ENCODE measurements at regions not wholly inside any gene's neighbourhood (a gene's known extent, or its start where the extent isn't known, plus 50 kb on each side); places are given as distances from the start of the nearest gene placed in this dataset.
A peak's percentile ranks its signal among the peaks of the same experiment; 100 is the strongest.

DNA sequence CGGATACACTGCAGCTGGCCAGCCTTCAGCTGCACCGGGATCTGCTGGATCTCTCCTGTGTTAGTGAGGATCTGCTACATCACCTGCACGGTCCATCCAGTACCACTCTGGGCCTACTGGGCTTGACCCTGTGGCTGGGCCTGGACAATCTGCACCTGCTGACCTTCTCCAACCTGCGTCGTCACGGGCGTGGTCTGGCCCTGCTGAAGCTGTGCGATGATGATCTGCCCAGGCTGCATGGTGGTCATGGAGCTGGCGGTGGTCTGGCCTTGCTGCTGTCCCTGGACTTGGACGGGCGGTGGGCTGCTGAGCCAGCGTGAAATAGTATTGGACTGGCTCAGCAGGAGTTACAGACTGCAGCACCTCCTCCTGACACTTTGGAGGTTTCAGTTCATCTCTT, 137.1 kb upstream of the GAS1 start:
- no peak for DNase-seq (ENCODE audit: low read depth in 4 of 4, low spot score in 3 of 4)

DNA sequence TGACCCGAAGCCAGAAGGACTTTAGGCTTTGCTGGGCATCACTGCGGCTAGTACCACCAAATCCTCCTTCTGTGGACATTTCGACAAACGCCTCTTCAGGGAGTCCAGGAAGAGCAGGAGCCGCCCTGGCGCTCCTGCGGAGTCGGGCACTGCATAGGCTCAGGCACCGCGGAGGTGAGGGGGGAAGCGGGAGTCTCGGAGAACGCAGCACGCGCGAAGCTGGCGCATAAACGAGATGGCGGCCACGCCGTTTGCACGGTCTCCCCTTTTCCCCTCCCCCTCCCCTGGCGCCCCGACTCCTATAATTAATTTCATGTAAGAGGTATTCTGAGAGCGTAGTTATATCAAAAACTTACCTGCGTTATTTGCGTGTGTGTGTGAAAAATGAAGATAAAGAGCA, 137.8 kb upstream of the GAS1 start:
- no peak for DNase-seq (ENCODE audit: low read depth in 4 of 4, low spot score in 3 of 4)

DNA sequence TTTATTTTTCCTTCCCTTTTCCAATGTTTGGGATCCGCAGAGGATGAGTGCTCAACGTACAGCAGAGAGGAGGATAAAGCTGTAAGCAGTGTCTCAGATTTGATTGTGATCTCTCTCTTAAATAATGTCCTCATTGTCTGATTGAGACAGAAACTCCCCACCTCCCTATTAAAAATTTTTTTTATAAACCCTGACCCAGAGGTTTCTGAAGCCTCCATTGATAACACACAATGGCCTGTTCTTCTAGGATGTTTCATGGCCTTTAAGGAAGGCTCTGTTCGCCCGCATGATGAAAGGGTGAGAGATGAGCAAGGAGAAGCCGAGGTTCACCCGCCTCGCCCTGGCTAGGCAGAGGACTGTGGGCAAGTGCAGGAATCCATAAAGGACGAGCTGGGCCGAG, 138.2 kb upstream of the GAS1 start:
- no peak for DNase-seq (ENCODE audit: low read depth in 4 of 4, low spot score in 3 of 4)

DNA sequence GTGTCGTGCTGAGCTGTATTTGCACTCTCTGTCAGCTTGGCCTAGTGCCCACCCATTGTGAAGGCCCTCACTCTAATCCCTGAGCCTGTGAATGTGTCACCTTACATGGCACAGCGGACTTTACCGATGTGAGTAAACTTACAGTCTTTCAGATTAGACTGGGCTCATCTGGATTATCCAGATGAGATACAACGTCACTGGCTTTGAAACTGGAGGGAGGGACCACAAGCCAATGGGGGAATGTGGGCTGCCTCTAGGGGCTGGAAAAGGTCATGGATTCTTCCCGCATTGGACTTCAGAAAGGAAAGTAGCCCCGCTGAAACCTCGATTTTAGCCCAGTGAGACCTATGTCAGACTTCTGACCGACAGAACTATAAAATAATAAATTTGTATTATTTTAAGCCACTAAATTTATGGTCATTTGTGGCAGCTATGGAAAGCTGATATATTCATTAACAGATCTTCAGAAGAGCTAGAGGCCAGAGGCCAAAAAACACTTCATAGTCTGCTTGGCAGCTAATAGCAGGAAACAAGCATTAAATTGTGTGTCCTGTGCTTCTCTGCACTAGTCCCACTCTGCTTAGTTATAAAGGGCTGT, 139.0 kb upstream of the GAS1 start:
- DNase-seq (ENCODE audit: low read depth in 4 of 4, low spot score in 3 of 4), result peak in 3 of 4 donors; percentile 24 to 33 (median 28)

DNA sequence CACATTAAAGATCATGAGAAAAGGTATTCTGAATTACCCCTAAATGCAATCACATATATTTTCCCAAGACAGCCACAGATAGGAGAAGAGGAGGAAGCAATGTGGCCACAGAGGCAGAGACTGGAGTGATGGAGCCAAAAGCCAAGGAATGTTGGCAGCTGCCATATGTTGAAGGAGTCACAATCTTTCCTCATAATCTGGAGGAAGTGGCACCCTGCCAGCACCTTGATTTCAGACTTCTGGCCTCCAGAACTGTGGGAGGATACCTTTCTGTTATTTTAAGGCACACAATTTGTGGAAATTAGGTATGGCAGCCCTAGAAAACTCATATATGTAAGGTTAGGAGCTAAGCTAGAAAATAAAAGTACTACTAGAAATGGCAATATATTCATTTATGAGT, 139.9 kb upstream of the GAS1 start:
- no peak for DNase-seq (ENCODE audit: low read depth in 4 of 4, low spot score in 3 of 4)

DNA sequence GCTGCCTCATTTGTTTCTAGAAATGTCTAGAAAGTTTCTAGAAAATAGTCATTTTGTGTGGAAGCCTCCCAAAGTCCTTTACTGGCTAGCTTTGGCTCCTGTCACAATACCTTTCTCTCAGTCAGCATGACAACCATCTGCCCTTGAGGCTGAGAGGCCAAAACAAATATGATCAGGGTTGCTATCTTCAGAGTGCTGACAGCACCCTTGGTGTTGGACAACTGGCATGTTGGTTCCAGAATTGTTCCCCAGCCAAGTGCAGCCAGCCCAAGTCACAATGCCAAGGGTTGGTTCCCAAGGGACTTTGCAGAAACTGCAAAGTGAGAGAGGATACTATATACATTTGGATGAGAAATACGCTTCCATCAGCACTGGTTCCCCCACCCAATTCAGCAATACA, 140.9 kb upstream of the GAS1 start:
- no peak for DNase-seq (ENCODE audit: low read depth in 4 of 4, low spot score in 3 of 4)

DNA sequence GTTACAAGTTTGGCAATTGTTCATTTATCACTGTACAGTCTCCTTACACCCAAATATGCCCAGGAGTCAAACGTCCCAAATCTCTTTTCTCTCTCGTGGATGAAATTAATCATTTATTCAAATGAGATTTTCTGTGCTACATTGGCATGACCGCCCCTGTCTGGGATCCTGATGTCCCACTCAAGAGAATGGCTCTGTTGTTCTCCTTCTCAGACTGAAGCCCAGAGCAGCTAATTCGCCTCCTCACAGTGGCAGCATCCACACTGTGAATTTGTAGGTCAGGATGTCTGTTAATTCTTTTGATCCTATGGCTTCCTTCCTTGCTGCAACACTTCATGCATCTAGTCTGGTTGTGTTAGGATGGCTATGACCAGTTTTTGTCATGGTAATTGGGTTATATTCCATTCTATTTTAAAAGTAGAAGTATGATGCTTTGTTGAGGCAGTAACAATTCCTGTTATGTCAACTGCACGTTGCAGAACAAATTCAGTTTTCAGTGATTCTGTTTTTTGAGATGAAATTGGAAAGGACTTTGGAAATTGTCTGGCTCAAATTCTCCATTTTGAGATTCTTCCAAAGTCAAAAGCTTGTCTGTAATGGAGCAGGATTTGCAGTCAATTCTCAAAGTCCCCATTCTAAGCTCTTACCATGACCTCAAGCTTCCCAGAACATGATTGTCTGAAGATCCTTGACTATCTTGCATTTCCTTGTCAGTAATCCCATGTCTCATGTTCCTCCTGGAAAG, 141.5 kb upstream of the GAS1 start:
- no peak for DNase-seq (ENCODE audit: low read depth in 4 of 4, low spot score in 3 of 4)

DNA sequence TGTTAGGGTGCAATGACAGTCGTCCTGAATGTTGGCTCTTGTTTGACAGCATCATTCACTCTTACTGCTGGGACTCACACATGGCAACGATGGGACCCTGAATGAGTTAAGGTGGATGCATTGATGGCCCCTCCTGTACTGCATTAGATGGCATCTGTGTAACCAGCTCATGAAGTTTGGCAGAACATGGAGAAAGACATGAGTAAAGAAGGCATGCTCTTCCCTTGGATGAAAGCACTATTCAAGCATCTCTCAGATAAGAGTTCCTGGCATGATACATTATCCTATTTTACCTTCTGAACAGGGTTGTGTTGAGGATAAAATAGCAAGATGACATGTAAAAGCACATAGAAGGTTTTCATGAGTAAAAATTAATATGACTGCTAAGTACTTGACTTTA, 142.2 kb upstream of the GAS1 start:
- DNase-seq (ENCODE audit: low read depth in 4 of 4, low spot score in 3 of 4), result no peak

DNA sequence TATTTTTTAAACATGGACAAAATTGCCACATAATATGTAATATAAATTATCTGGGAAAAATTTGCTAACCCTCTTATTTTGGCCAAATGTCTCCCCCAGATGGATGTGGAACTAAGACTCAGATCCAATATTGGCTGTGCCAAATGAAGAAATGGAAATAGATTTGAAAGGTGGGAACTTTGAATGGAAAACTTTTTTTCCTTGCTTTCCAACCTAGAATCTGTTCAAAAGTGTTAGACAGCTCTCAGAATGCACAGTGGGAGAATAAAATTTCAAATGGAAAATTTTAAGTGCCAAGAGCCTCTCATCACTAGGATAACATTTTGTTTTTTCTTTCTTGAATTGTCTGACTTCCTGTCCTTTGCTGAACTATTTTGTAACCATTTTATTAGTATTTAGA, 142.6 kb upstream of the GAS1 start:
- no peak for DNase-seq (ENCODE audit: low read depth in 4 of 4, low spot score in 3 of 4)

DNA sequence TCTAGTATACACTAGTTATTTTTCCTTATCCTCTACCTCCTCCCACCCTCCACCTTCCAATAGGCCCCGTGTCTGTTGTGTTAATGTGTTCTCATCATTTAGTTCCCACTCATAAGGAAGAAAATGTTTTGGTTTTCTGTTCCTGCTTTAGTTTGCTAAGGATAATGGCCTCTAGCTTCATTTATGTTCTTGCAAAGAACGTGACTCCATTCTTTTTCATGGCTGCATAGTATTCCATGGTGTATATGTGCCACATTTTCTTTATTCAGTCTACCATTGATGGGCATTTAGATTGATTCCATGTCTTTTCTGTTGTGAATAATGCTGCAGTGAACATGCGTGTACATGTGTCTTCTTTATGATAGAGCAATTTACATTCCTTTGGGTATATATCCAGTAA, 146.5 kb upstream of the GAS1 start:
- DNase-seq (ENCODE audit: low read depth in 4 of 4, low spot score in 3 of 4), result no peak

DNA sequence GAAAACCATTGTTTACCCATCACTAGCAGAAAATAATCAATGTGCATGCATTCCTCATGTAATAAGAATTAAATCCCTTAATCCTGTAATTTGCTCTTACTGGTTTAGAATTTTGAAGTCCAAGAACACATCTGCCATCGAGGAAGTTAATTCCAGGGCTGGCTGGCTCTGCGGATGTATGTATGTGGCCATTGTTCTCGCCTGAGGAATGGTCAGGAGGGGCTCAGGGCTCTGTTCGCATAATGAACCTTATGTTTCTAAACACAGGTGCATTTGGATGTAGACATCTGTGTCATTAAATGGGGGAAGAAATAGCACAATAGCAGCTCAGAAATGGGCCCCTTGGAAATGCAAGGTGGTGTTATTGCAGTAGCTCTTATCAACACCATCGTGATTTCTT, 148.6 kb upstream of the GAS1 start:
- DNase-seq (ENCODE audit: low read depth in 4 of 4, low spot score in 3 of 4), result no peak

DNA sequence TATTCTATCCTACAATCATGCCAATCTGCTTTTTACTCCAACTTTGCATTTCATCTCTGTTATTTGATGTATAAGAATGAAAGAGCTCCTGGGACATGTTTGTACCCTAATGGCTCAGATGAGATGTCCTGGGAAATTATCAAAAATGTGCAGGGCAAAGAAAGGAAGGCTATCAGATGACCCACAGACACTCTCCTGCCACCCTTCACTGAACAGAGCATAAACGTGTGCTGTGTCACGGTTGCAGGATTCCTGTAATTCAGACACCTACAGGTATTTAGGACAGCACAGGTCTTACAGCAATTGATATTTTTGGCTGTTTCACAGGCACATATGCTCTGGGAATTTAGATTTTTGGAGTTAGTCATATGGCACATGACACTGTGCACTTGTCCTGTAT, 149.2 kb upstream of the GAS1 start:
- no peak for DNase-seq (ENCODE audit: low read depth in 4 of 4, low spot score in 3 of 4)

DNA sequence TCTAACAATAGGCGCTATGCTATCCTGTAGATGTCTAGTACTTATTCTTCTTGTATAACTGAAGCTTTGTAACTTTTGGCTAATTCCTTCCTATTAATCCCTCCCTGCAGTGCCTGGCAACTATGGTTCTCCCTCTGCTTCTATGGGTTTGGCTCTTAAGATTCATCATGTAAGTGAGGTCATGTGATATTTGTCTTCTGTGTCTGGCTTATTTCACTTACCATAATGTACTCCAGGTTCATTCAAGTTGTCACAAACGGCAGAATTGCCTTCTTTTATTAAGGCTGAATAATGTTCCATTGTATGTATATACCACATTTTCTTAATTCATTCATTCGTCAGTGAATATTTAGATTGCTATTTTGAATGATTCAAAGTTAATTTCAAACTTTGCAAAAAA, 149.9 kb upstream of the GAS1 start:
- no peak for DNase-seq (ENCODE audit: low read depth in 4 of 4, low spot score in 3 of 4)

DNA sequence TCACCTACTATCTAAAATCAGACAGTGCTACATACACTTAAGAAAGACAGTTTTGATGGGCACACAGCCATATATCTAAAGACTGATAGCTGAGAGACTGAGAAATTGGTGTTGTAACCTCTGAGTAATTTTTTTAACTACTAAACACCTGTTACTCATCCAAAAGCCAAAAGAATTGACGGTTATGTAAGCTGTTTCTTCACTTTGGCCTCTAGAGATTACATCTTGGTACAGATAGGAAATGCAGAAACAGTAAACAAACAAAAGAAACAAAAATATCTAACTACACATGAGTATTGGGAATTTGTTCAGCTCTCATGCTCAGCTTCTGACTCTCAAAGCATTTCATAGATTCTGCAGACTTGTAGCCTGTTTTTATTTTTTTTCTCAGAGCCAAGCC, 152.1 kb upstream of the GAS1 start:
- no peak for DNase-seq (ENCODE audit: low read depth in 4 of 4, low spot score in 3 of 4)

DNA sequence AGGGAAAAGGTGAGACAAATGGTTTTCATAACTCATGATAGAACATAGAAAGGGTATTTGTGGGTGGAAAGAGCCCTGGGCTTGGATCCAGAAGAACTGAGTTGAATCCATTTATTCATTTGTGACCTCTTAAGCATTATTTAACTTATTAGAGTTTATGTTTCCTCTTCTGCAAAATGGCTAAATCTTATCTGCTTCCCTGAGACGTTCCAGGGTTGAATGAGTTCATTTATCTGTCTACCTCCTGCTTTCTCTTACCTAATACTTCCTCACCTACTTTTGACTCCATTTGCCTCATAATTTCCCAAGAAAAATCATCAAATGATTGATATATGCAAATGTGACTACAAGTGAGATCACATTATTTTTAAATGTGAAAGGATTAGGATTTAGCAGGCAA, 152.7 kb upstream of the GAS1 start:
- DNase-seq (ENCODE audit: low read depth in 4 of 4, low spot score in 3 of 4), result no peak

DNA sequence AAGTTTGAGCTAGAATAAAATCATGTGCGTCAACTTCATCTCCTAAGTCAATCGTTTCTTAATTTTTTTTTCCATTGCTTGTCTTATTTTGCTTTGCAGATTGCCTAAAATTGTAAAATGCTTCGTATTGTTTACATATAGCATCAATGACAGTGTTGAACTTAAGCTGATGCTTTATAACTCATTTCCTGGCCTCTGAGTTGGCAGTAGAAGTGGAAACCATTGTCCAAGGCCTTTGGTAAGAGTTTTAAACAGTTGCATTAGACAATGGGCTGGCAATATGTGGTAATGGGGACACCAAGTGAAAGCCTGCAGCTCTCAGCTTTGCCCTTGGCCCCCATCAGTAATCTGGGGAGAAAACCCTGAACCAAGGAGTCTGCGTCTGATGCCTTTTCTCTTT, 154.8 kb upstream of the GAS1 start:
- DNase-seq (ENCODE audit: low read depth in 4 of 4, low spot score in 3 of 4), result no peak

DNA sequence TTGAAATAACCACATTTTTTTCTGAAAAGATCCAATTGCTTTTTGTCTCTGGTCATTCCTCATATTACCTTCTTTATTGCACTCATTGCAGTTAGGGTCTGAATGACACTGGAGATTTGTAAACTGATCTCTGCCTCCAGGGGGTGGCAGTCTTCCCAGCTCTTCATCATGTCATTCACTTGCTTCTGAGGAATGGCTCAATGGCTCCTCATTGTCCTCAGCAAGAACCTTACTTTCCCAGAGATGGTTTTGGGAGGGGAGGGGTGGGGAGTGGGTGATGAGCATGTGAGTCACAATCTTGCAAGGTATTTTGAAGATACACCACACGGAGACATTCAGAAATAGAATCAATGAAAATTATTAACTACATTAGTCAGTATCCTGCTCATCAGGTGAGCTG, 159.8 kb upstream of the GAS1 start:
- DNase-seq (ENCODE audit: low read depth in 4 of 4, low spot score in 3 of 4), result no peak

DNA sequence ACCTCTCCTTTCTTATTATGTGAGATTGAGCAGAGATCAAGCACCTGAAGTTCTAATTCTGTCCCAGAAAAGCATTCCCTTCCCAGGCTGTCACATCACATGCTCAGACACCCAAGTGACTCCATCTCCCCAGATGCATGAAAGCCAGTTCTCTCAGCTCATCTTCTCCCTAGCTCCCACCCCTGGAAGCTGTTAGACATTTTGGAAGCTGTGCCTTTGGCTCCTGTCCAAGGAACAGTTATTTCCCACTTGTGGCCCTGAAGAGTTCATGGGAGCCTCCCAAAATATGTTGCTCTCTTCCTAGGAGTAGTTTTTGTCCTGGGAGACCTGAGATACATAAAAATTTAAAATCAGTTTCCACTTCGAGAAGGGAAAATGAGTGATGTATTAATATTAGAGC, 161.4 kb upstream of the GAS1 start:
- no peak for DNase-seq (ENCODE audit: low read depth in 4 of 4, low spot score in 3 of 4)

DNA sequence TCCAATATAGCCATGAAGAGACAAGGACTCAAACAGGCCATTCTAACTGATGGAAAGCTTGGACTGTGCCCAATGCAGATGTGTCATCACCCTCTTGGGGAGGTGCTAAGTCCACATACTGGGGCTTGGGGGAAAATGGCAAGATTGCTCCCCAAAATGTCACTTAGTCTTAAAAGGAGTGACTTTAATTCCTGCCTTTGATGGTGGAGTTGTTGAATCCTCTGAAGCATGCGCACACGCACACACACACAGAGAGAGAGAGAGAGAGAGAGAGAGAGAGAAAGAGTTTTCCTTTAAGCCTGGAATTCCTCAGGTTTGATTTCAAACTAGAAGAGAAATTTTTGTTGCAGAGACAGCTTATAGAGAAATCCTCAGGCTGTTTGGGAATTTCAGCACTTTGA, 161.9 kb upstream of the GAS1 start:
- no peak for DNase-seq (ENCODE audit: low read depth in 4 of 4, low spot score in 3 of 4)

DNA sequence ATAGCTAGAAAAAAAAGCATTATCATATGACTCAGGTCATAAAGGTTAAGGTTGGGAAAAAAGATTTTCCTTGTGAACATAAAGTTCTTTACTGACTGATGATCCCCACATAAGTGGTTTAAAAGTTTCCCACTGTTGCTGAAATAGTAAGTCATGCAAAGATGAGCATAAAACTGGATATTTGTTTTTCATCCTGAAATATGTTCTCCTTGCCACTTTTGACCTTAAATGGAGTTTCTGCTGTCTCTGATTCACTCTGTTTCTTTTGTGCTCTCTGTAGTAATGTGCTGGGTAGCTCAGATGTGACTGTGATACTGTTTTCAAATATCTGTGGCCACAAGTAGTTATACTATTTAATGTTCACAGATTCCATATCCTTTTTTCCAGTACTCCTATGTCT, 162.5 kb upstream of the GAS1 start:
- no peak for DNase-seq (ENCODE audit: low read depth in 4 of 4, low spot score in 3 of 4)

DNA sequence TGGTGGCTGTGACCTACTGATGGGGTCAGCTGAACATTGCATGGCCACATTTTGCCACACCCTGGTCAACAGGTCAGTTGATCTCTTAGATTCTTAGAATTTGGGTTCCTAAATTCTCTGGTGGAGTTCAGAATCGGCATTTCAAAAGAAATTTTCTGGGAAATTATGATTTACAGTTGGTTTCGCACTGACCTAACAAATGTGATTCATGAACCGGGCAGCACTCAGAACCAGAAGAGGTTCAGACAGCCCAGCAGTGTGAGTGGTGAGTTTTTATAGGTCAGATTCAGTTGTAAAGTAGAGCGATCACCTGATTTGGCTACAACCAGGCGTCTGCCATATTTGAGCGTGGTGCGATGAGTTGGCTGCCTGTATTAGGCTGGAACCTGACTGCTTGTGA, 163.7 kb upstream of the GAS1 start:
- DNase-seq (ENCODE audit: low read depth in 4 of 4, low spot score in 3 of 4), result no peak

DNA sequence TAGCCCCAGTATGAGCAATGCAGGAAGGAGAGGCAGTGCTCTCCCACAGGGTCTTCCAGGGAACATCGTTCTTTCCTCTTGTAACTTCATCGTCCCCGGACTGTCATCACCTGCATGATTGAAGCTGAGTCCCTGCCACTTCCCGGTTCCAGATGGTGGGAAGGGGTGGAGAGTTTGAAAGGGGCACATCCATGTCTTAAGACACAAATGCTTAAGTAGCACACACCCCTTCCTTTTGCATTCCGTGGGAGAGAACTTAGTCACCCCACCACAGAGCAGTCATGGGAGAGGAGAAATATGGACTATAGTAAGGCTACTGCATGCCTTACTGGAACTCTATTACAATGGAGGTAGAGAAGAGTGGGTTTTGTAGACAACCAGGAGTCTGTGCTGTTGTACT, 165.3 kb upstream of the GAS1 start:
- DNase-seq (ENCODE audit: low read depth in 4 of 4, low spot score in 3 of 4), result no peak

DNA sequence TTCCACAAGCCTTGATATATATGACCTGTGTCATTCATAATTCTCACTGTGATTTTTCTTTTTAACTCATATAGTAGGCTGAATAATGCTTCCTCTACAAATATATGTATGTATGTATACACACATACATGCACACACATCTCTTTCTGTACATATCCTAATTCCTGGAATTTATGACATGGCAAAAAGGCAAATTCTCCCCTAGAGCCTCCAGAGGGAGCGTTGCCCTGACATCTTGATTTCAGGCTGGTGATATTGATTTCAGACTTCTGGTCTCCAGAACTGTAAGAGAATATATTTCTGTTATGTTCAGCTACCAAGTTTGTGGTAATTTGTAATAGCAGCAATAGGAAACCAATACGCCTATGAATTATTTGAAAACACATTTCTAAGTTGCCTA, 166.6 kb upstream of the GAS1 start:
- DNase-seq (ENCODE audit: low read depth in 4 of 4, low spot score in 3 of 4), result no peak

All from left renal pelvis (tissue), 4 donors.